ENCODE measurements at regions not wholly inside any gene's neighbourhood (a gene's known extent, or its start where the extent isn't known, plus 50 kb on each side); places are given as distances from the start of the nearest gene placed in this dataset.

- TF ChIP-seq CTCF (IDR thresholded peaks at IDR 0.05; ENCODE audit: insufficient read depth, low read length, poor library complexity, severe bottlenecking) (no peak), EZH2phosphoT487 (conservative IDR thresholded peaks at IDR 0.05; ENCODE audit: low read length) (no peak)
Observed at GRCh38 chr6:51509597-51509996, 577.8 kb downstream of the PKHD1 start.
